Chondrocyte (in vitro differentiated cells): ENCODE measurements at regions not wholly inside any gene's neighbourhood (a gene's known extent, or its start where the extent isn't known, plus 50 kb on each side); places are given as distances from the start of the nearest gene placed in this dataset.

Experiments
- DNase-seq: peaks from one replicate; pipeline ENCODE4 v3.0.0; 2021; ENCODE audit warnings: mixed read lengths, low spot score
- H3K27ac Mint-ChIP-seq: one replicate; pipeline ENCODE4 v1.8.0; 2021; ENCODE audit warnings: mild to moderate bottlenecking, moderate library complexity, mixed read lengths; ENCODE audit not compliant: unreplicated experiment
- H3K27me3 Mint-ChIP-seq: 2 replicates; pipeline ENCODE4 v1.8.0; 2021; ENCODE audit warnings: low read depth, mixed read lengths
- H3K36me3 Mint-ChIP-seq: 2 replicates; pipeline ENCODE4 v1.8.0; 2021; ENCODE audit warnings: low read depth, mixed read lengths
- H3K4me1 Mint-ChIP-seq: 2 replicates; pipeline ENCODE4 v1.8.0; 2021; ENCODE audit warnings: low read depth, mild to moderate bottlenecking, mixed read lengths
- H3K4me3 Mint-ChIP-seq: one replicate; pipeline ENCODE4 v1.8.0; 2021; ENCODE audit warnings: mild to moderate bottlenecking, moderate library complexity, mixed read lengths; ENCODE audit not compliant: unreplicated experiment
- H3K9me3 Mint-ChIP-seq: 2 replicates; pipeline ENCODE4 v1.8.0; 2021; ENCODE audit warnings: low read depth, mixed read lengths
- TF ChIP-seq, protein P1 (sequence below): fragments of 200-600 bp; sonication (generic); IDR thresholded peaks from 2 replicates; pipeline ENCODE4 v1.5.0; 2021; ENCODE audit warnings: antibody characterized with exemption, mild to moderate bottlenecking, moderate library complexity

DNA sequence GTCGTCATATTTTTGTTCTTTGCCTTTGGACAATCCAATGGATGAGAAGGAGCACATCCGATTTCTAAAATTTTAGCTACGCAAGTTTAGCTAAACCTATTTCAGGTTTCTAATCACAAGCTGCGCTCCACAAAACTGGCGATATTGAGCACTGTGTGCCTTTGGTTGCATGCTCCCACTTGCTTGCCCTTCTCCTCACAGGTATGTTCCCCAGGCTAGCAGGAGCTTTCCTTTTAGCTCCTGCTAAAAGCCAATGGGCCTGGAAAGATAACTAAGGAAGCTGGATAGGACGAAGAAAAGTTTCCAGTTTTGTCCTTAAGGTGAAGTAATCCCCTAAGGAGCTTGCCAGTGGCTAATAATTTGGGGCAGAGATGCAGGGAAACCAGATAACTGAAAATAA is 975.2 kb downstream of the FSTL5 start:
- no peaks in the 10 kb centered on the region for H3K9me3 Mint-ChIP-seq
- TF ChIP-seq, protein P1, sequence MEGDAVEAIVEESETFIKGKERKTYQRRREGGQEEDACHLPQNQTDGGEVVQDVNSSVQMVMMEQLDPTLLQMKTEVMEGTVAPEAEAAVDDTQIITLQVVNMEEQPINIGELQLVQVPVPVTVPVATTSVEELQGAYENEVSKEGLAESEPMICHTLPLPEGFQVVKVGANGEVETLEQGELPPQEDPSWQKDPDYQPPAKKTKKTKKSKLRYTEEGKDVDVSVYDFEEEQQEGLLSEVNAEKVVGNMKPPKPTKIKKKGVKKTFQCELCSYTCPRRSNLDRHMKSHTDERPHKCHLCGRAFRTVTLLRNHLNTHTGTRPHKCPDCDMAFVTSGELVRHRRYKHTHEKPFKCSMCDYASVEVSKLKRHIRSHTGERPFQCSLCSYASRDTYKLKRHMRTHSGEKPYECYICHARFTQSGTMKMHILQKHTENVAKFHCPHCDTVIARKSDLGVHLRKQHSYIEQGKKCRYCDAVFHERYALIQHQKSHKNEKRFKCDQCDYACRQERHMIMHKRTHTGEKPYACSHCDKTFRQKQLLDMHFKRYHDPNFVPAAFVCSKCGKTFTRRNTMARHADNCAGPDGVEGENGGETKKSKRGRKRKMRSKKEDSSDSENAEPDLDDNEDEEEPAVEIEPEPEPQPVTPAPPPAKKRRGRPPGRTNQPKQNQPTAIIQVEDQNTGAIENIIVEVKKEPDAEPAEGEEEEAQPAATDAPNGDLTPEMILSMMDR, result no peak
- no peak overlapping the region for H3K27ac Mint-ChIP-seq
- H3K4me1 Mint-ChIP-seq, result peaks cover 16% of the 10 kb centered on the region
- H3K4me3 Mint-ChIP-seq, result no peak overlapping the region
- H3K27me3 Mint-ChIP-seq, result peaks cover 3% of the 10 kb centered on the region
- DNase-seq, result no peak
- no peaks in the 10 kb centered on the region for H3K36me3 Mint-ChIP-seq

DNA sequence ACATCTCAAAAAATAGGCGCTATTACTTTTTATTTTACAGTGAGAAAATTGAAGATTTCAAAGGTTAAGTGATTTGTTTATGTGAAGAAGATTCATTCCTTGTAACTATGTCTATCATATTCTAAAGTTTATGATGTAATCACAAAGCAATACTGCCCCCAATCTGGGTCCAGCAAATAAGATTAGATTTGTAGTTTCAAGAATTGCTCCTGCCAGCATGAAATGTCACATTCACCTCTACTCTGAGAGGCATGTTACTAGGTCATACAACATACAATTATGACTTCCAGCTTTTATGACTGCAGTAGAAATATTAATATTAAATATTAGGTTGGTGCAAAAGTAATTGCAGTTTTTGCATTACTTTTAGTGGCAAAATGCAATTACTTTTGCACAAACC is 976.2 kb downstream of the FSTL5 start:
- TF ChIP-seq, protein P1, result no peak
- Mint-ChIP-seq H3K9me3 (no peaks in the 10 kb centered on the region), H3K27ac (no peak overlapping the region), H3K36me3 (no peaks in the 10 kb centered on the region), H3K4me1 (peaks cover 16% of the 10 kb centered on the region), H3K27me3 (peaks cover 3% of the 10 kb centered on the region), H3K4me3 (no peak overlapping the region)
- no peak for DNase-seq

DNA sequence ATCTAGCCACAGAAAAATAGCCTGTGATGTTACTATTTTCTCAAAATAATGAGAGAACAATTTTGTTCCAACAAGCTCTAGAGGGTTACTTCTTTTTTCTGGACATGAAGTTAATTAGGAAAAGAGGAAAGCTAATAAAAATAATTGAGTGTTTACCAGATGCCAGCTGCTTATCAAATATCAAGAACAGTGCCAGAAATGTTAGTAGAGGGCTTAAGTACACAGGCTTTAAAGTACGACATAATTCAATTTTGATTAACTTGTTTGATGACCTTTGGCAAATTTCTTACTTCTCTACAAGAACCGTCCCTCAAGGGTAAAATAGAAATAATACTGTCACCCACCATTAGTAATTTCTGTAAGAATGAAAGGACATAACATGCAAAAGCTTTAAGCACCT is 977.0 kb downstream of the FSTL5 start:
- H3K4me3 Mint-ChIP-seq, result no peak overlapping the region
- TF ChIP-seq, protein P1, result no peak

DNA sequence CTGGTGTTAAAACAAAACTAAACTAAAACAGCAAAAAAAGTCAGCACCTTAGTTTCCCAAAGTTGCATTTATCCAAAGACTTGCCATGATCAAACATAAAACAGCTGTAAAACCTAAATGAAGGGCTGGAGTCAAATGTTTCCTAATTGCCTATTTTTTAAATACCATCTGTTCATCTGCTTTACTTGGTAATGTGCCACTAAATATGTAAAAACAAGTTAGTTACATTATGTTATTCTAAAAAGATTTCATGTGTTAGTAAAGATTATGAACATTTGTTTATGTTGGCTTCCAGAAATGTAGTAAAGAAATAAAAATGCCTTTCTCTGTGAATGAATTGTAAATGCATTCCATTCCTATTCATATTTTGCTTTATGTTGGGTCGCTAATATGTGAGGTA is 977.8 kb downstream of the FSTL5 start:
- Mint-ChIP-seq H3K27ac (no peak overlapping the region), H3K9me3 (no peaks in the 10 kb centered on the region), H3K4me1 (peaks cover 16% of the 10 kb centered on the region), H3K4me3 (no peak overlapping the region), H3K27me3 (peaks cover under 1% of the 10 kb centered on the region), H3K36me3 (no peaks in the 10 kb centered on the region)
- no peak for DNase-seq
- TF ChIP-seq, protein P1, result no peak

More for the DNA sequence above, 977.0 kb downstream of the FSTL5 start:
- H3K27ac Mint-ChIP-seq, result no peak overlapping the region
- no peak for DNase-seq
- H3K36me3 Mint-ChIP-seq, result no peaks in the 10 kb centered on the region
- peaks cover 16% of the 10 kb centered on the region for H3K4me1 Mint-ChIP-seq
- no peaks in the 10 kb centered on the region for H3K9me3 Mint-ChIP-seq
- peaks cover 3% of the 10 kb centered on the region for H3K27me3 Mint-ChIP-seq

DNA sequence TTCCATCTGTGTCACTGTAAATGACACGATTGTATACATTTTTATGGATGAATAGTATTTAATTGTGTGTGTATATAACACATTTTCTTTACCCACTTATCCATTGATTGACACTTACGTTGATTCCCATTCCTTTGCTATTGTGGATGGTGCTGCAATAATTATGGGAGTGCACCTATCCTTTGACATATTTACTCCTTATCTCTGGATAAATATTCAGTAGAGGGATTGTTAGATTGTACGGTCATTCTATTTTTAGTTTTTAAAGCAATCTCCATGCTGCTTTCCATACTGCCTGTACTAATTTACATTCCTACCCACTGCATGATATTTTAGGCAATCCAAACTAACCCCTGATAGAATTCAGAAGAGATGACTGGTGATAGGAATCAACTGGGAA is 980.1 kb downstream of the FSTL5 start:
- Mint-ChIP-seq H3K27me3 (no peaks in the 10 kb centered on the region), H3K27ac (no peak overlapping the region), H3K36me3 (no peaks in the 10 kb centered on the region), H3K4me3 (no peak overlapping the region), H3K9me3 (no peaks in the 10 kb centered on the region), H3K4me1 (peaks cover 7% of the 10 kb centered on the region)
- TF ChIP-seq, protein P1, result no peak
- no peak for DNase-seq
